H7 (cell line): ENCODE measurements at regions not wholly inside any gene's neighbourhood (a gene's known extent, or its start where the extent isn't known, plus 50 kb on each side); places are given as distances from the start of the nearest gene placed in this dataset.

Experiments
- DNase-seq: peaks from one replicate; pipeline ENCODE4 v3.0.0; 2012
- H3K27me3 ChIP-seq: 2 replicates; pipeline ENCODE4 v1.6.0; 2011; ENCODE audit warnings: mild to moderate bottlenecking, low read length; ENCODE audit not compliant: control insufficient read depth, insufficient read depth
- H3K36me3 ChIP-seq: replicated peaks from 2 replicates; pipeline ENCODE4 v1.5.1; 2011; ENCODE audit warnings: low read length; ENCODE audit not compliant: control insufficient read depth, insufficient read depth
- H3K4me3 ChIP-seq: 2 replicates; pipeline ENCODE4 v1.5.1; 2011; ENCODE audit warnings: low read depth, mild to moderate bottlenecking, control low read depth, low read length, moderate library complexity; ENCODE audit not compliant: insufficient read depth

GRCh38 chr10:109405338-109405737 is 518.0 kb downstream of the XPNPEP1 start:
- H3K4me3 ChIP-seq = no peak overlapping the region
- no peaks in the 10 kb centered on the region for H3K36me3 ChIP-seq
- DNase-seq = no peak
- H3K27me3 ChIP-seq = no peaks in the 10 kb centered on the region

- no peak for DNase-seq
- Histone ChIP-seq H3K27me3 (no peaks in the 10 kb centered on the region), H3K4me3 (no peak overlapping the region), H3K36me3 (no peaks in the 10 kb centered on the region)
Observed at GRCh38 chr10:109403551-109403950, 519.8 kb downstream of the XPNPEP1 start.

GRCh38 chr10:109393425-109393824 is 529.9 kb downstream of the XPNPEP1 start:
- peak; percentile 20 for DNase-seq
- no peaks in the 10 kb centered on the region for H3K36me3 ChIP-seq
- no peak overlapping the region for H3K4me3 ChIP-seq
- H3K27me3 ChIP-seq = no peaks in the 10 kb centered on the region

GRCh38 chr10:109386921-109387320 is 536.4 kb downstream of the XPNPEP1 start:
- no peak for DNase-seq
- Histone ChIP-seq H3K36me3 (no peaks in the 10 kb centered on the region), H3K4me3 (no peak overlapping the region), H3K27me3 (no peaks in the 10 kb centered on the region)

GRCh38 chr10:109386101-109386500 is 537.2 kb downstream of the XPNPEP1 start:
- no peaks in the 10 kb centered on the region for H3K36me3 ChIP-seq
- no peaks in the 10 kb centered on the region for H3K27me3 ChIP-seq
- no peak for DNase-seq
- H3K4me3 ChIP-seq = no peak overlapping the region

- no peaks in the 10 kb centered on the region; the same call in 1 of the 2 replicates for H3K27me3 ChIP-seq
- no peak overlapping the region for H3K4me3 ChIP-seq
- DNase-seq = no peak
Observed at GRCh38 chr10:109379186-109379585, 544.1 kb downstream of the XPNPEP1 start.

GRCh38 chr10:109374215-109374614 is 549.1 kb downstream of the XPNPEP1 start:
- Histone ChIP-seq H3K4me3 (no peak overlapping the region), H3K36me3 (no peaks in the 10 kb centered on the region), H3K27me3 (no peaks in the 10 kb centered on the region; the same call in 1 of the 2 replicates)
- no peak for DNase-seq

More at GRCh38 chr10:109379186-109379585, 544.1 kb downstream of the XPNPEP1 start:
- H3K36me3 ChIP-seq = no peaks in the 10 kb centered on the region

- DNase-seq = no peak
- Histone ChIP-seq H3K27me3 (no peaks in the 10 kb centered on the region), H3K36me3 (no peaks in the 10 kb centered on the region), H3K4me3 (no peak overlapping the region)
Observed at GRCh38 chr10:109359316-109359715, 564.0 kb downstream of the XPNPEP1 start.

GRCh38 chr10:109358325-109358724 is 565.0 kb downstream of the XPNPEP1 start:
- Histone ChIP-seq H3K36me3 (no peaks in the 10 kb centered on the region), H3K4me3 (no peak overlapping the region), H3K27me3 (no peaks in the 10 kb centered on the region)
- no peak for DNase-seq

GRCh38 chr10:109348324-109348723 is 575.0 kb downstream of the XPNPEP1 start:
- no peak for DNase-seq
- no peaks in the 10 kb centered on the region for H3K27me3 ChIP-seq
- no peak overlapping the region for H3K4me3 ChIP-seq
- no peaks in the 10 kb centered on the region for H3K36me3 ChIP-seq

GRCh38 chr10:109343293-109343692 is 580.0 kb downstream of the XPNPEP1 start:
- no peaks in the 10 kb centered on the region for H3K36me3 ChIP-seq
- no peak overlapping the region for H3K4me3 ChIP-seq
- DNase-seq = no peak
- H3K27me3 ChIP-seq = no peaks in the 10 kb centered on the region

GRCh38 chr10:109341986-109342385 is 581.3 kb downstream of the XPNPEP1 start:
- H3K4me3 ChIP-seq = no peak overlapping the region
- H3K36me3 ChIP-seq = no peaks in the 10 kb centered on the region
- no peaks in the 10 kb centered on the region for H3K27me3 ChIP-seq
- no peak for DNase-seq

- no peak for DNase-seq
- no peaks in the 10 kb centered on the region for H3K36me3 ChIP-seq
- H3K27me3 ChIP-seq = no peaks in the 10 kb centered on the region
- H3K4me3 ChIP-seq = no peak overlapping the region
Observed at GRCh38 chr10:109328001-109328400, 595.3 kb downstream of the XPNPEP1 start.

- H3K36me3 ChIP-seq = no peaks in the 10 kb centered on the region
- no peaks in the 10 kb centered on the region for H3K27me3 ChIP-seq
- DNase-seq = no peak
- no peak overlapping the region for H3K4me3 ChIP-seq
Observed at GRCh38 chr10:109327266-109327665, 596.0 kb downstream of the XPNPEP1 start.

- DNase-seq = no peak
- H3K27me3 ChIP-seq = no peaks in the 10 kb centered on the region
- H3K4me3 ChIP-seq = no peak overlapping the region
- H3K36me3 ChIP-seq = no peaks in the 10 kb centered on the region
Observed at GRCh38 chr10:109324721-109325120, 598.6 kb downstream of the XPNPEP1 start.

- Histone ChIP-seq H3K27me3 (no peaks in the 10 kb centered on the region), H3K4me3 (no peak overlapping the region), H3K36me3 (no peaks in the 10 kb centered on the region)
- DNase-seq = no peak
Observed at GRCh38 chr10:109317746-109318366, 605.5 kb downstream of the XPNPEP1 start.
